HG03095 (cell line): ENCODE measurements at regions not wholly inside any gene's neighbourhood (a gene's known extent, or its start where the extent isn't known, plus 50 kb on each side); places are given as distances from the start of the nearest gene placed in this dataset.
"Not testable (repeated sequence)": the region's sequence is repeated elsewhere in the genome, so short reads cannot be mapped to it uniquely, and the experiment has no call there.

Source experiments
- ATAC-seq: cut with Tn5 transposase; IDR thresholded peaks from one replicate; pipeline ENCODE4 v1.9.1; 2021; ENCODE audit warnings: moderate library complexity; ENCODE audit not compliant: unreplicated experiment

DNA sequence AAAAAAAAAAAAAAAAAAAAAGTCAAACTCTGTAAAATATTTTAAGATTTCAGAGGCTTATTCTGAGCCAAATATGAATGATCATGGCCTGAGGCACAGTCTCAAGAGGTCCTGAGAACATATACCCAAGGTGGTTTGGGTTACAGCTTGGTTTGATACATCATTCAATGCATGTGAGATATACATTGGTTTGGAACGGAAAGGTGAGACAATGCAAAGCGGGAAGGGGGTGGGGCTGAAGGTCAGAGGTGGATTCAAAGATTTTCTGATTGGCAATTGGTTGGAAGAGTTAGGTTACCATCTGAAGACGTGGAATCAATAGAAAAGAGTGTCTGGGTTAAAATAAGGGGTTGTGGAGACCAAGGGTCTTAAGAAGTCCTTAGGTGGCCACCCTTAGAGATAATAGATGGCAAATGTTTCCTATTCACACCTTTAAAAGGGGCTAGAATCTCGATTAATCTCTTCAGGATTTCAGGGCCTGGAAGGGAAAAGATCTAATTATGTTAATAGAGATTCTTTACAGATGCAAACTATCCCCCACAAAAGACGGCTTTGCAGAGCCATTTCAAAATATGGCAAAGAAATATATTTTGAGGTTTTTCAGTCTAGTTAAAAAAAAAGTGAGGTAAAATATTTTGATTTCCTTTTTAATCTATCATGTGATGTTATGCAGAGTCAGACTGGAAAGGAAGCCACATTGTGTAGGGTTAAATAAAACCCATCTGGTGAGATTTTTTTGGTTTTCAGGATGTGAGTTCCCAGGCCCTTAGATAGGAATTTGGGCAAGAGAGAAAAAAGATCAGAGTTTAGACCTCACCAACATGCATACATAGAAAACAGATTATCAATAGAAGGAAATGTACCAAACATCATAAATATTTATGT, 173.8 kb upstream of the CNOT2 start:
- ATAC-seq: no peak

DNA sequence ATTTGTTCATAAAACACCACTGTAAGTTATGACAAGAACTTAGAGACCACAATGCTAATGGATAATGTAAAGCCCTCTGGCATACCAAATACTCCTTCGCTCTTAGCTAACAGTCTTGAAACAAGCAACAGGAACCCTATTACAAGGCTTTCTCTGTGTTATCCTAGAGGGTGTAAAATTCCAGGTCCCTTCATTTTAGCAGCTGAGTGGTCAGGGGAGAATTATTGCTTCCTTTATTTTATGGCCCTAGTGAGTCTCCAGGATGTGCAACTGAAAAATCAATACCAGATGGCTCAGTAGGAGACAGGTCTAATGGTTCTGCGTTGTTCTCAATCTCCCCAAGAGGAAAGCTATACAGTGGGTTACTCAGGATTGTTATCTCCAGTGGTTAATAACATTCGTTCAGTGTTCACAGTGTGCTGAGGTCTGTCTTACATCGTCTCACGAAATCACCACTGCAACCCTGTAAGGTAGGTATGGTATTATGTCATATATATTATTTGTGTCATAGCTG, 172.7 kb upstream of the CNOT2 start:
- ATAC-seq: no peak

DNA sequence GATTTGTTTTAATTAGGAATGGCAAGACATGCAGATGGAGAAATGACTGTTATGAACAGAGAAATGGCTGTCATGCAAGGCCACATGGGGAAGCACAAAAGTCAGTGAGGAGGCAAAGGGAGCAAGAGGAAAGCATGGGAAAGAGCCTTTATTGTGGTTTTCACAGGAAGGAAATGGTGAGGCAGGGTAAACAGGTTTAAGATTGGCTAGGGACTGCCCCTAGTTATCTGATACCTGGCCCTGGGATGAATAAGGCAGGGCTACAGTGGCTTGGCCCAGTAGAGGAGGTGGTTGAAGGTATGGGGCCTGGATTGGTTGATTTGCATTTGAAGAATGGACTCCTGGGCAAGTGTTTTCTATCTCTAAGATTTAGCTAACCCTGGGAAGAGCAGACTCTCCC, 168.7 kb upstream of the CNOT2 start:
- ATAC-seq: no peak

DNA sequence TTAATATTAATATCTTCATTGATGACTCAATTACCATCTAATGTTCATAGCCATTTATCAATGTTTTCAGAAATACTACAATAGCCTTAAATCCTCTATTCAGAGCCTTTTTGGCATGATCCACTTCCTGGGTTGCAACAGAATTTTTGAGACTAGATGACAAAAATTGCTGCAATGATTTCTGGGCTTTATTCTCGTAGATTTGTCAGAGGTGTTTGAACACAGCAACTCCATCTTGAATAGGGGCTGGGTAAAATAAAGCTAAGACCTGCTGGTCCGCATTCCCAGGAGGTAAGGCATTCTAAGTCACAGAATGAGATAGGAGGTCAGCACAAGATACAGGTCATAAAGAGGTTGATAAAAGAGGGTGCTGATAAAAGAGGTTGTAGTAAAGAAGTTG, 165.8 kb upstream of the CNOT2 start:
- ATAC-seq: no peak

DNA sequence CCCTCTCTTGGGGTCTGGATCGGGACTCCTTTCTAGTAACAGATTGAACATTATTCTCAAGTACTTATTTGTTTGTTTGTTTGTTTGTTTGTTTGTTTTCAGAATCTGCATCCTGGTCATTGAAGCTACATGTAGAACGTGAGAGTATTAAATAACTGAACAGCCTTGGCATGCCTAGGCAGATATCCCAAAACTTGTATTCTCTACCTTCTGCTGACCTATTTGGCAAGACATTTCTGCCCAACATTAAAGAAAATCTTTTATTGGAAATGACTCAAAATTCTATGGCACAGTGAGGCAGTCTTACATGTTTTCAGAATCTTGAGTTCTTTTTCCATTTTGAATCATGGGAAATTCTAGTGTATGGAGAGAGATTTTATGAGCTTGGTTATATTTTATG, 165.1 kb upstream of the CNOT2 start:
- no peak for ATAC-seq

DNA sequence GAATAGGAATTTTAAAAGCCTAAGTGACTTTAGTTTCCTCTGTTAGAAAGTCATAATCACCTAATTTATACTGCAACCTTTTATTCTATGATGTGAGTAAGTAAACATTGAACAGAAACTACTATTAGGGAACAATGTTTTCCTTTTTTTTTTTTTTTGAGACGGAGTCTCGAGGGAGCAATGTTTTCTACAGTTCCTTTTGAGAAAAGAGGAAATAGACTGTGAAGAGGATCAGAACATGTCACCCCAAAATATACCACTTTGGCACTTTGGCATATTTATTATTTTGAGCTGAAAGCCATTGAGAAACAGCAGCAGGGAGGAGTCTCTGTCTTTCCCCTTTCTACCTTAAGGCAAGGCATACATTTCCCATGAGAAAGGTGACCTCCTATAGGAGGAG, 162.7 kb upstream of the CNOT2 start:
- ATAC-seq: no peak

DNA sequence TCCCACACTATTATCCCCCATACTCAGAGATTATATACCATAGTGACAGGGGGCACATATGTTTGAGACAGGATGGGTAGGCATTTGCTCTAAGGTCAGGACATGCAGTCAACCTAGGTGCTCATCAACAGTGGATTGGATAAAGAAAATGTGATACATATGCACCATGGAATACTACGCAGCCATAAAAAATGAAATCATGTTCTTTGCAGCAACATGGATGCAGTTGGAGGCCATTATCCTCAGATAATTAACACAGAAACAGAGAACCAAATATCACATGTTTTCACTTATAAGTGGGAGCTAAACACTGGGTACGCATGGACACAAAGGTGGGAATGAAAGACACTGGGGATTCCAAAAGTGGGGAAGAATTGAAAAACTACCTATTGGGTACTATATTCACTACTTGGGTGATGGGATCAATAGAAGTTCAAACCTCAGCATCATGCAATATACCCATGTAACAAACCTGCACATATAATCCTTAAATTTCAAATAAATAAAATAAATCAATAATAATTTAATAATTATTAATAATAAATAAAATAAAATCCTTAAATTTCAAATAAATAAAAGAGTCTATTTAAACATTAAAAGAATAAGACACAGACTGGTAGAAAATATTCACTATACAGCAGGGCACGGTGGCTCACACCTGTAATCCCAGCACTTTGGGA, 160.1 kb upstream of the CNOT2 start:
- ATAC-seq: no peak

DNA sequence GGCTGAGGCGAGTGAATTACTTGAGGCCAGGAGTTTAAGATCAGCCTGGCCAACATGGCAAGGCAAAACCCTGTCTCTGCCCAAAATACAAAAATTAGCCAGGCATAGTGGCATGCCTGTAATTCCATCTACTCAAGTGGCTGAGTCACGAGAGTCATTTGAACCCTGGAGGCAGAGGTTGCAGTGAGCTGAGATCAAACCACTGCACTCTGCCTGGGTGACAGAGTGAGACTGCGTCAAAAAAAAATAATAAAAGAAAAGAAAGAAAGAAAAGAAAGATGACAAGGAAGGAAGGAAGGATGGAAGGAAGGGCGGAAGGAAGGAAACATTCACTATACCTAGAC, 159.6 kb upstream of the CNOT2 start:
- no peak for ATAC-seq

DNA sequence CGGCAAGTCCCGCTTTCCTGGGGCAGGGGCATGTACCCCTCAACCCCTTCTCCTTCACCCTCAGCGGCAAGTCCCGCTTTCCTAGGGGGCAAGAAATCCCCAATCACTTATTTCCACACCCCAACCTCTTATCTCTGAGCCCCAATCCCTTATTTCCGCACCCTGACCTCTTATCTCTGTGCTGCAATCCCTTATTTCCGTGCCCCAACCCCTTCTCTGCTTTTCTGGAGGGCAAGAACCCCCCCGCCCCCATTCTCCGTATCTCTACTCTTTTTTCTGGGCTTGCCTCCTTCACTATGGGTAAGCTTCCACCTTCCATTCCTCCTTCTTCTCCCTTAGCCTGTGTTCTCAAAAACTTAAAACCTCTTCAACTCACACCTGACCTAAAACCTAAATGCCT, 156.9 kb upstream of the CNOT2 start:
- not testable (repeated sequence) for ATAC-seq

DNA sequence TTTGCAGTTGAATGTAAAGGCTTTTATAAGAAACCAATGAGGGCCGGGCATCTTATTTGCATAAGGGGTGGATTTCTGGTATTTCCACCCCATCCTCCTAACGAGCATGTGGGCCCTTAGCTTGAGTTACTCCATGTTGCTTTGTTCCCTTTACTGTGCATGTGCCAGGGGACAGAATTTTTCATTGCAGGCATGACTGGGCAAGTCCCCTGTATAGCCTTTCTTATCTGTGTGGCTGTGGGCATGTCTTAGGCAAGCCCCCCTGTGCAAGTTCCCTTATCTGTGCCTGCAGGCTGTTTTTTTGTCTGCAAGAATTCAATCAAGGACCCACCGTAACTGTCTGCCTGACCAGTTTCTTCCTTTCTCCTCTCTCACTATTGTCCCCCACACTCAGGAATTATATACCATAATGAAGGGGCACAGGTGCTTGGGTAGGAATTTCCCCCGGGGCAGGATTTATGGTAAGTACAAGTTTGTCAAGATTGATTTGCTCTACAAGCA, 152.2 kb upstream of the CNOT2 start:
- no peak for ATAC-seq

DNA sequence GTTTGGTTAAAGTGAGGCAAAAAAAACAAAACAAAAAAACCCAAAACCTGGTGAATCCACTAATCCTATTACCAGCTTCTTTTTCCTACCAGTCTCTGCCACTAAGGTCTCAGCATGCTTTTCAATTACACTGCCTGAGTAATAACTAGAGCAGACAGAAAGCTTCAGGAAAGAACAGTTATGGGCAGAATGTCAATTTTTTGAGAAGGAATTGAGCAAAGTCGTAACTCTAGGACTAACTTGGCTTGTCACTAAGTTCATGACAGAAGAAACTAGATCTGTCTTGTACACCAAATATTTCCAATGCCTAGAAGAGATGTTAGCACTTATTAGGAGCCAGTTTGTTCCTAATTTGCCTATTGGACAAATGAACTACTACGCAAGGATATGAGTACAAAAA, 148.8 kb upstream of the CNOT2 start:
- ATAC-seq: no peak

DNA sequence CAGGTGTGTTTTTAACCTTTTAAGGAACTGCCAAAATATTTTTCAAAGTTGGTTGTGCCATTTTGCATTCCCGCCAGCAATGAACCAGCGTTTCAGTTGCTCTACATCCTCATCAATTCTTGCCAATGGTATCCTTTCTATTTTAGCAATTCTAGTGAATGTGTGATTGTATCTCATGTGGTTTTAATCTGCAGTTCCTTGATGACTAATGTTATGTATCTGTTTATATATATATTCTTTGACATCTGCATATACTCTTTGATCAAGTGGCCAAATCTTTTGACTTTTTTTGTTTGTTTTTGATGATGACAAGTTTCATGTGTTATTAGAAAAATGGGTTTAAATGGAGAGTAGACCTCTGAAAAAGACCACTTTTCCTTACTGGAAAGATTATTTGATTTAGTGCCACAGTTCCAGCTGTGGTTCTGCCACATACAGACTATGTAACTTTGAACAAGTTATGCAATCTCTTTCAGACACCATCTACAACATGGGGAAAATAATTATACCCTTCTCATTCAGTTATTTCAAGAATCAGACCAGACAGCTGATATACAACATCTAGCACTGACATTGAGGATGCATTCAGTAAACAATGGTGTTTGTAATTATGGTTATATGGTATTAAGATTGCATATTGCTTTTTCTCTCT, 146.3 kb upstream of the CNOT2 start:
- ATAC-seq: no peak

DNA sequence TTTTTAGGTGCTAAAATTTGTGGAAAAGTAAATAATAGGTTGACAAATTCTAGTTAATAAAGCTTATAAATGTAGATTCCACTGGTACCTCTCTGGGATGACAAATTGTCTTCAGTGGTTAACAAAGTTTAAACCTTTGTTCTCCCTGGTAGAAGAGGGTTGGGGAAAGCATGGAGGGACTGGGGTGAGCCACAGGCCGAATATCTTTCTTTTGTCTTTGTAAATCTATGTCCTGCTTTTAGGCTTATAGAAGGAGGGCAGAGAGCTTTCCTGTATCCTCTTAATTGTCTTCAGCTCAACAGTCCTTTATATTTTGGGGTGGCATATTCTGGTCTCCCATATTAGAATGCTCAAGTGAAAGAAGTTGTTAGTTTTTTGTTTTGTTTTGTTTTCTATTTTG, 142.2 kb upstream of the CNOT2 start:
- no peak for ATAC-seq

DNA sequence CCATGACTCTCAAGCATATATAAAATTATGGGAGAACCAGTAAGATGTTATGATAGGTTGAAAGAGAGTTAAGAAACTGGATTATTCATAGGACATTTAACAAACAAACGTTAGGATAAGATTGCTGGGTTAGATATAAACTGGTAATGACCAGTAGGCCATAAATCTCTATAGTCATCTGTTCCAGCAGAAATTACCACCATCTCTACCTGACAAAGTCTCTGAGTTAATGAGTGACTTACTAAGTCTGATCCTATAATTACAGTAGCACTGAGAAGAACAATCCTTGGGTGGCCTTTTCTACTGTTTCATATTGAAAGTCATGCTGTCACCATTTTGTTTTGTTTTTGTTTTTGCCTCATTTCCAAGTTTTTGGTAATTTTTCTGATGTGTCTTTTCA, 136.9 kb upstream of the CNOT2 start:
- no peak for ATAC-seq

DNA sequence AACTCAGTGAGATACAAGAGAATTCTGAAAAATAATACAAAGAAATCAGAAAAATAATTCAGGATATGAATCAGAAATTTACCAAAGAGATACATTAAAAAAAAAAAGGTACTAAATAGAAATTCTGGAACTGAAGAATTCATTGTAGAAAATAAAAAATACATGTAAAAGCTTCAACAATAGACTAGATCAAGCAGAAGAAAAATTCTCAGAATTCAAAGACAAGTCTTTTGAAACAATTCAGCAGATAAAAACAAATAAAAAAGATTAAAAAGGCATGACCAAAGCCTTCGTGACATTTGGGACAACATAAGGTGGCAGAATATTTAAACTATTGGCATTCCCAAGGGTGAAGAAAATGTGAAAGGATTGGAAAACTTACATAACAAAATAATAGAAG, 133.1 kb upstream of the CNOT2 start:
- no peak for ATAC-seq

DNA sequence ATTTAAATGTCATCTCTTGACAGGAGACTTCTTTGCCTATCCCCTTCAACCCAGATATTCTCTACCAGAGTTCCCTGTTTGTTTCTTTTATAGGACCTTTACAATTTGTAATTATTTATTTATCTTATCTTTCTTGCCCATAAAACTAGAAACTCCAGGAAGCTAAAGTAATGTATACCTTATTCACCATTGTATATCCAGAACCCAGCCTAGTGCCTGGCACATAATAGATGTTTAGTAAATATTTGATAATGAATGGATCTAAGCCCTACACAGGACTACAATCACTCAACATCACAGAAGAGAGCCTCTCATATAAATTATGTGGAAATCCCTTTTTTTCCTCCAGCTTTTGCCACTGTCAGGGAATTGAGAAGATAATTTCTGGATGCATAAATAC, 125.6 kb upstream of the CNOT2 start:
- ATAC-seq: no peak

DNA sequence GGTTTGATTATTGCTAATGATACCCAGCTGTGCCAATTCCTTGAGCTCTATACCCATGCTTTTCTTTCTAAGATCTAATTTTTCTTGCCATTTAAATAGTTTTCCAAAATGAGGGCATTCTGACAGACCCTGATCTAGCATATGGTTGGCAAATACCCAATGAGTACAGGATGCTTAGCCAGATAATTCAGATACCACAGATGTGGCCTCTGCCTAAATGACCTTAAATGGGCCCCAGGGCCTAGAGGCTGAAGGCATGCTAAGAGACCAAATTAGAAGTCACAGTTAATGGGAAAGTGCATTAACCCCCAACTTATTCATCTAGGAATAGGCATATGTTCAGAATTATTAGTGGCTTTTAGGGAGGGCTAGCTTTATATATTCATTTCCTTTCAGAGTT, 122.3 kb upstream of the CNOT2 start:
- ATAC-seq: no peak

DNA sequence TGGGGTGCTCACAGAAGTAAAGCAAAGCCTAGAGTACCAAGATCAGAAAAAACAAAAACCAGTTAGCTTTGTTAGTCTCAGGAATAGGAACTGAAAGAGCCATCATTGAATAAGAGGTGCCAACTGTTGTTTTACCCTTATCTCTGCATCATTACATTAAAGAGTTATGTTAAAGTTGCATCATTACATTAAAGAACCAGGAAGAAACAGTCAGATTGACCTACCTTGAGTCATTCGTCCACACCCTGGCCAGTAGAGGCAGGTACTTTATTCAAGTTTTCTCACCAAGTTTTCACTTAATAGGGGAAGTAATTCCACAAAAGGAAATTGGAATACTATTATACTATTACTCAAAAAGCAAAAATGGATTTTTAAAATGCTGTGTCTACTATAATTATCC, 121.7 kb upstream of the CNOT2 start:
- ATAC-seq: no peak

DNA sequence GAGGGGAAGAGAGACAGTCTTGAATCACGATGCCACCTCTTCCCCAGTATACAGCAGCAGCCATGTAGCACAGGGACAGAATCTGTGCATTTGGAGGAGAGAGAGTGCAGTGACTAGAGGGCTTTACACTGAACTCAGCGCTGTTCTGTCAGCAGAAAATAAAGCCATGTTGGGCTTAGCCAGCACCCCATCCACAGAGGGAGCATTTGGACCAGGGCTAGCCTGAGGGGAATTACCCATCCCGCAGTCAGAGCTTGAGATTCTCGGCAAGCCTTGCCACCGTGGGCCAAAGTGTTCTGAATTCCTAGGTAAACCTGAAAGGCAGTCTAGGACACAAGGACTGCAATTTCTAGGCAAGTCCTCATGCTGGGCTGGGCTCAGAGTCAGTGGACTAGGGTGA, 120.4 kb upstream of the CNOT2 start:
- no peak for ATAC-seq

DNA sequence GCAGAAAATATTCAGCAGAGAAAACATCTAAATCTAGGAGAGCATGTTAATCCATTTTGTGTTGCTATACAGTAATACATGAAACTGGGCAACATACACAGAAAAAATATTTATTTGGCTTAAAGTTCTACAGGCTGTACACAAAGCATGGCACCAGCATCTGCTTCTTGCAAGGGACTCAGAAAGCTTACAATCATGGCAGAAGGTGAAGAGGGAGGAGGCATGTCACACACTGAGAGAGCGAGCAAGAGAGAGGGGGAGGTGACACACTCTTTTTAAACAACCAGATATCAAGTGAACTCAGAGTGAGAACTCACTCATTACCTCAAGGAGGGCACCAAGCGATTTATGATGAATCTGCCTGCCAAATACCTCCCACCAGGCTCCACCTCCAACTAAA, 94.2 kb upstream of the CNOT2 start:
- no peak for ATAC-seq

DNA sequence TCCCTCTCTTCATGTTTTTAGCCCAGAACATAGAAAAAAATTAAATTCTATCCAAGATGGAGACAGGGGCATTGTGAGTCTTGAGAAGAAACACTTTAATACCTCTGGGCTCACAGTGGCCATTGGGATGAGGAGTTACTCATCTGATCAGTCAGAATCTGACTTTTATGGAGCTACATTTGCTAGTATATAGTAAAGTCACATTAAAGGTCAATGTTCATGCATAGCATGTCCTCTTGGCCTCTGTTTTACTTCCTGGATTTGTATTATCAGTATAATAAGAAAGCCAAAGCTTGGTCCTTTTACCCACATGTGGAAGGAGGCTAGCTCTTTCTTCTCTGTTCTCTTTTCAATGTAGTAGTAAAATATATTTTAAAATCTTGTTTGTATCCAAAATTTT, 93.6 kb upstream of the CNOT2 start:
- no peak for ATAC-seq

DNA sequence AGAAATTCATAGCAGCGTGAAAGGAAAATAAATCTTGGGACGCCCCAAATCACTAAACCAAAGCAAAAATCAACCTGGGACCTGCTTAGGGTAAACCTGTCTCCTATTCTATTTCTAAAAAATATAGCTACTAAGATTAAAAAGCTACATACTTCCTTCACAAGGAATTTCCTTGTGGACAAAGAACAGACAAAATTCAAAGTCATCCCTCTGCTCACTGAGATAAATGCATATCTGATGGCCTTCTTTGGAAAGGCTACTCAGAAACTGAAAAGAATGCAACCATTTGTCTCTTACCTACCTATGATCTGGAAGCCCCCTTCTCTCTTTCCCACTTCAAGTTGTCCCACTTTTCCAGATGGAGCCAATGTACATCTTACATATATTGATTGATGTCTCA, 93.0 kb upstream of the CNOT2 start:
- ATAC-seq: no peak
